ENCODE measurements at regions not wholly inside any gene's neighbourhood (a gene's known extent, or its start where the extent isn't known, plus 50 kb on each side); places are given as distances from the start of the nearest gene placed in this dataset.

- DNase-seq, result no peak
Observed at GRCh38 chr3:130843441-130843840, 50.4 kb upstream of the ATP2C1 start.
